HG02610 (cell line): ENCODE measurements at regions not wholly inside any gene's neighbourhood (a gene's known extent, or its start where the extent isn't known, plus 50 kb on each side); places are given as distances from the start of the nearest gene placed in this dataset.
A peak's percentile ranks its signal among the peaks of the same experiment; 100 is the strongest.

ENCODE experiments used
- ATAC-seq: cut with Tn5 transposase; IDR thresholded peaks from one replicate; pipeline ENCODE4 v1.9.1; 2021; ENCODE audit warnings: mild to moderate bottlenecking, moderate library complexity; ENCODE audit not compliant: unreplicated experiment

DNA sequence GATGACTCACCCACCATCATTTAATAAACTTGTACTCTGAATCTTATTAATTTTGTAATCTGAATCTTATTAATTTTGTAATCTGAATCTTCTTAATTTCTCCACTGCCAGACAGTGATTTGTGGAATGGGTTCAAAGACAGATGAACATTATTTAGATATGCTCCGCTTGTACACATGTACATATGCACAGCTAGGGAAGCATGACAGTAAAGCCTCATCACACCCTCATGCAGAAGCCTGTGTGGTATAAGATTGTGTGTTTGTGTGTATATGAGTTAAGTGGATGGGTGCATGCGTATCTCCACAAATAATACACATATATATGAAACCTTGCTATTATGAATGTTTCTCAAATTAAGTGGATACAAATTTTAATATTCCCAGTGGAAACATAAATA is 318.5 kb upstream of the SFRP2 start:
- no peak for ATAC-seq

DNA sequence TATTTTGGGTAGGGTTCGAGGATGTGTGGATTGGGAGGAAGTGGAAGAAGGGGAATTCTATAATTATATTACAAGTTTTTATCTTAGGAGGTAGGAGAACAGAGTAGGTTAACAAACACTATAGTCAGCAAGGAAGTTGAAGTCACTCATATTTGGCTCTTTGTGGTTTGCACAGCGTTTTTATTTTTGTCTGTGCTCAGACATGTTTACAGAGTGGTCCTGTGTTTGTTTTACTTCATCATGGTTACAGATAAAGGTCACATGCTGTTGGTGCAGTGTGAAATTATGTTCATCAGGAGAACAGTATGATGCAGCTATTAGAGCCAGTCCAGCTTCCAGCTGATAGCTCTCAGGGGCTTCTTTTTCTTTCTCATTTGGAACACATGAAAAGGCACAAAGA is 299.9 kb upstream of the SFRP2 start:
- no peak for ATAC-seq

DNA sequence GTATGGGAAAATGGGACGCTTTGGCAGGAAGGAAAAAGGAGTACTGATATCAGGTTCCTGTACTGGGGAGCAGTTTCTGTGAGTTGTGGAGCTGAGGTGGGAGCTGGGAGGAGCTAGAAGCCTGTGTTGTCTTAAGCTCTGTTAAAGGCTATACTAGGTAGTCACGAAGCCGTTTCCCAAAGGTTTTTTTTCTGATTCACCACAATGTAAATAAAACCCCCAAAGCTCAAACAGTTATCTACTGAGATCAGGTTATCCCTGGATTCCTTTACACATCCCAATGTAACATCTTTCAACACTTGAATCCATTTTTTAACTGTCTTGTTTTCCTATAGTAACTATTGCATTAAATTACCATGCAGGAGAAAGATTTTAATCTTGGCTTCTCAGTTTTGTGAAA is 297.4 kb upstream of the SFRP2 start:
- no peak for ATAC-seq

DNA sequence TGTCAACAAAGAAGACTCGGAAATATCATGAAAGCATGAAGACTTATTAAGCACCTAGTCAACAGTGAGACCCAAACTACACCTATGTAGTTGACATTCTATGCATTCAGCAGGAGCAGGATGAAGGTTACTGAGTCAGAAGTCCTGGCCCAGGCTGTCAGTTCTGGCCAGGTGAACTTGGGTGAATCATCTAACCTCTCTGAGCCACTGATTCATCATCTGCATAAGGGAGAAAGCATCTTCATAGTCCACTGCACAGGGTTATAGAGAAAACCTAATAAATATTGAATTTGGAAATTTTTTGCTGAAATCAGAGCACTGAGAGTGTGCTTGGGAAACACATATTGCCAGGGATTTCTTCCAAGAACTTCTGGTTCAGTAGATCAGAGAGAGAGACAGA is 296.0 kb upstream of the SFRP2 start:
- no peak for ATAC-seq

DNA sequence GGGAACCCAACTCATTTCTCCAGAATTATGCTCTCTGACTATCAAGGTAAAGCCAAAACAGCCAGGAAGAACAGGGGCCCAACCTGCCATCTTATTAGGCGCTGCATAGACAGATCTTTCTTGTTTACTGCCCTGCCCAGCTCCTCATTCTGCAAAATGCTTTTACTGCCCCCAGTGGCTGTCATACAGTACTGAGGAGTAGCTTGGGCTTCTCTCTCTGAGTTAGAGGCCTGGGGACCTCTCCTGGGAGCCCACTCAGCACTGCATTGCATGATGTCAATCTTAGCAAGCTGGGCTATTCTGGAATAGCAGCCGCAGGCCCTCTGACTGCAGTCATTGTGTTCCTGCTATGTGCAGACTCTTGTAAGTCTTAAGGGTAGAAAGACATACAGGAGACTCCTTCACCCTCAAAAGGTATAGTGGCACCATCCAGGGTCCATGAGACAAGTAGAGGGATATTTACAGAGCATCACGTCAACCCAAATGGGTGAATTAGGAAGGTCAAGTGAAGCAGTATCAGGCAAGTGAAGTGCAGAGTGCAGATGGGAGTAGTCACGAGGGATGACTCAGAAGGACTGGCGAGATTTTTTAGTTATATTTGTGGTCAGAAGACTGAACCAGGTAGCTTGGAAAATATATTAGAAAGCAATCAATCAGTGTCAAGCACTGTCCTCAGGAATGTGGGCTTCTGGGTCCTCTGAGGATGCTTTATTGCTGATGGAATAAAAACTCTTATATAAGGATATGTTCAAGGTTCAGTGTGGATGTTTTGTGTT is 294.1 kb upstream of the SFRP2 start:
- peak; percentile 40 for ATAC-seq

DNA sequence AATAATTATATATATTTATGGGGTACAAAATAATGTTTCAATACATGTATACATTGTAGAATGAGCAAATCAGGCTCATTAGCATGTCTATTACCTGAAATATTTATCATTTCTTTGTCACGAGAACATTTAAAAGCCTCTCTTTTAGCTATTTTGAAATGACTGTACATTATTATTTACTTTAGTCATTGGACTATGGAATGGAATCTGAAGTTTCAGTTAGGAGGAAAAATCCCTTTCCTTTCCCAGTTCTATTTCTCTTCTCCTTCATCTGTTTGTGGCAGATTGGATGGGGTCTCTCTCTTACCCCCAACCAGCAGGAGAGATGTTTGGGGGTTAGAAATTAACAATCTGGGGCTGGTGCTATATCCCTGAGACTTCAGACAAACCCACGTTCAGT is 292.5 kb upstream of the SFRP2 start:
- no peak for ATAC-seq

DNA sequence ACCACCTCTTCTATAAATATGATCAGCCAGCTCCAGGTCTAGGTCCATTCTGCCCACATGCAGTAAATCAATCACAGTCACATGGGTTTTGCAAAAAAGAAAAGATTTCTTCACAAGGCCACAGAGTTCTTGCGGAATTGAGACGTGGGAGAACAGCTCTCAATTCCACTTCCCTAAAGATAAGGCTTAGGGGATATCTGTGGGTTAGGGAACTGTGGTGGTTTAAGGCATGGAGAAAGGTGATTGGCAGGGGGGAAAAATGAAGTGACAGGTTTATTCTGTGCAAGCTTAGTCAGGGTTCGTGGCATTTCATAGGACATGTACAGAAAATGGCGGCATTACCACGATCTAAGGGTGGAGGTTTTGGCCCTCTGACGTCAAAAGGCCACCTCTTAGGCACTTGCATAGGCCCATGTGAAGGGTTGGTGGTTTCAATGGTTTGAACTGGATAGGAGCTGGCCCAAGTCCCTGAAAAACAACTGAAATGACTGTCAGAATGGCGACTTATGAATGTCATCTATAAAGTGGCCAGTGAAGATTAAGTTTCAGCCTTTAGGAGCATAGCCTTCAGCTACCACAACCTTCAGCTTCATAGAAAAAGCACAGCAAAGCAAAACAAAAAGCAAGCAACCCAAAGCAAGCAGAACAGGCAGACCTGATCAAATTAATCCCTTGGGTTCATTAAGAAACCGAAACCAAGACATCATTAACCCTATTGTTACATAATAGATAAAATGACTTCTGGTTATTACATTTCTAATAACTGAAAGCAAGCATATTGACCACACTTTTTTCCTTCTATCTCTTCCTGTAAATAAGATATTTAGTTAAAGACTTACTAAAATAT is 289.8 kb upstream of the SFRP2 start:
- ATAC-seq, result no peak

DNA sequence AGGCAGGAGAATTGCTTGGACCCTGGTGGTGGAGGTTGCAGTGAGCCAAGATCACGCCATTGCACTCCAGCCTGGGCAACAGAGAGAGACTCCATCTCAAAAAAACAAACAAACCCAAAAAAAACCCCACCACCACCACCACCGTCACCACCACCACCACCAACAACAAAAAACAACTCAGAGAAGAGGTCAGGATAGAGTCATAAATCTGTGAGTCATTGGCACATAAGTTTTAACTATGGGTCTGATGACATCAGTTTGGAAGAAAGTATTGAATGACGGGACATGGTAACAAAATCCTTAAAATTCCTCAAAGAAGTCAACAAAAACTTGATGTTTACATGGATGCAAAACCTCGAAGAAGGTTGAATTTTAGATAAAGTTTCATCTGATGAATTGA is 288.0 kb upstream of the SFRP2 start:
- ATAC-seq, result no peak

DNA sequence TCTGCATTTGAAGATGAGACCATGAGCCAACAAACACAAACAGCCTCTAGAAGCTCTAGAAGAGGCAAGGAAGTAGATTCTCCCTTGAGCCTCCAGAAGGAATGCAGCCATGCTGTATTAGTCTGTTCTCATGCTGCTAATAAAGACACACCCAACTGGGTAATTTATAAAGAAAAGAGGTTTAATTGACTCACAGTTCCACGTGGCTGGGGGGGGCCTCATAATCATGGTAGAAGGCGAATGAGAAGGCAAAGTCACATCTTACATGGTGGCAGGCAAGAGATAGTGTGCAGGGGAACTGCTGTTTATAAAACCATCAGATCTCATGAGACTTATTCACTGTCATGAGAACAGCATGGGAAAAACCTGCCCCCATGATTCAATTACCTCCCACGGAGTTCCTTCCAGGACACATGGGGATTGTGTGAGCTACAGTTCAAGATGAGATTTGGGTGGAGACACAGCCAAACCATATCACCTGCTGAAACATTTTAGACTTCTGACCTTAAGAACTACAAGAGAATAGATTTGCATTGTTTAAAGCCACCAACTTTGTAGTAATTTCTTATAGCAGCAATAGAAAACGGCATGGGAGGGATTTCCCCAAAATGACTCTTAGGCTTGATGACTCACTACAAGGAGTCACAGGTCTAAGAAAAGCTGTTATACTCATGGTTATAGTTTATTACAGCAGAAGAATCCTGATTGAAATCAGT is 284.4 kb upstream of the SFRP2 start:
- peak; percentile 87 for ATAC-seq

DNA sequence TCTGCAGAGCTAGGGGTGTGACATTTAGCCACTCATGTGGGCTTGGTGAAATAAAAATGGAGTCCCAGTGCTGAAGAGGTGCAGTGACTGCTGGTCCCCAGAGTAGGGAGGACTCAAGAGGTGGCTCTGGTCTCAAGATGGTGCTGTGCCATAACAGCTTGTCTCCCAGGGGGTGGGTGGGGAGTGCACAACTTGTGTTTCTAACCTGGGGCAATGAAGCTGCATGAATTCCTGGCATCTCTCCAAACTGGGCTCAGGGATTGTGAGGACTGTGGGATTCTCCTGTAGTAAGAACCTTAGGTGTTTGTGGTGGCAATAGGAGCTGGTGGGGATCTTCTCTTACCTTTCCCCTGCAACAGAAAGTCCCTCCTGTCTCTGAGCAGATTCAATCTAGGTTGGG is 278.9 kb upstream of the SFRP2 start:
- ATAC-seq, result no peak

DNA sequence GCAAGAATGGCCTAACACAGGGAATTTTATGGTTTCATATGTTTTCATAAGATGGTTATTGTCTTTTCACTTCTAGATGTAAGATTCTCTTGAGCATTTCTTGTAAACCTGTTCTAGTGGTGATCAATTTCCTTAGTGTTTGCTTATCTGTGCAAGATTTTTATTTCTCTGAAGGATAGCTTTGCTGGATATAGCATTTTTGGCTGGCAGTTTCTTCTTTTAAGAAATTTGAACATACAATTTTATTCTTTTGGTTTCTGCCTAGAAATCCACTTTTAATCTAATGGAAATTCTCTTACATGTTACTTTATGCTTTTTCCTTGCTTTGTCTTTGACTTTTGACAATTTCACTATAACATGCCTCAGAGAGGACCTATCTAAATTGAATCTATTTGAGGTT is 276.5 kb upstream of the SFRP2 start:
- ATAC-seq, result no peak

DNA sequence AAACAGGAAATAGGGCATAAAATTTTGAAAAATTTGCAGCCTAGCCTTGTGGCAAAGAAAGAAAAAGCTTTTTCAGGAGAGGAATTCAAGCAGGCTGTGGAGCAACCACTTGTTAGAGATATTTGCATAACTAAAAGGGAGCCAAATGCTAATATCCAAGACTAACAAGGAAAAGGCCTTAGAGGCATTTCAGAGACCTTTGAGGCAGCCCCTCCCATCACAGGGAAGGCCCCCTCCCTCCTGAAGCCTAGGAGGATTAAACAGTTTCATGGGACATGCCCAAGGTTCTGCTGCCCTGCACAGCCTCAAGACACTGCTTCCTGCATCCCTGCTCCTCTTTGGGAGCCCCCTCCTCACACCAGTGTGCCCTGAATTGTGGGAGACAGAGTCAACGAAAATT is 275.4 kb upstream of the SFRP2 start:
- no peak for ATAC-seq

DNA sequence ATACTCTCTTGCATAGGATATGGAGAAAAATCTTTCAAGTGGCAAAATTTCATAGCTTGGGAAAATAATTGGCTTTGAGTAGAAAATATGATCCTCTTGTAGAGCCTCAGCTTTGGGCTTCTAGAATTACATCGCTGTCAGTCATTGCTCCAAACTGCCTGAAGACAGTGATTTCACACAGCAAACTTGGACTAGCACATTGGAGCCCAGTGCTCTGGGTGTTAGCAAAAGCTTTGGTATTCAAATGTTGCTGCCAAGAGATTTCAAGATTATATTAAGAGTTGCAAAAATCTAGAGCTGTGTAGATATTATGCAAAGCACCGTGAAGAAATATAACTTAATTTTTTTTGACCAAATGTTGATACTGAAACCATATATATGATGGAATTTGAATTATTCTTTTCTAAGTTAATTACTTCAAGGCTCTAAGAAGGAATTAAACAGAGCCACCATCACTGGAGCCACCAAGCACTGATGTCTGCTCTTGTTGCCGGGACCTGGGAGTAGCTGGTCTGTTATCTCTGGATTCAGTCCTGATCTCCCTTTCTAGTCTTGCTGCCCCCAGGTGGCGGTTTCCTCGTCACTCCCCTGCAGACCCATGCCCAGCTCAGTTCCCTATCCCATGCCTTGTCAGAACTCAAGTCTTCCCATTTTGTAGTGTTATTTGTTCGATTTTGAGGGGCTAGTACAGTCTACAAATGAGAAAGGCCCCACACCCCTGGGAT is 260.7 kb upstream of the SFRP2 start:
- no peak for ATAC-seq

DNA sequence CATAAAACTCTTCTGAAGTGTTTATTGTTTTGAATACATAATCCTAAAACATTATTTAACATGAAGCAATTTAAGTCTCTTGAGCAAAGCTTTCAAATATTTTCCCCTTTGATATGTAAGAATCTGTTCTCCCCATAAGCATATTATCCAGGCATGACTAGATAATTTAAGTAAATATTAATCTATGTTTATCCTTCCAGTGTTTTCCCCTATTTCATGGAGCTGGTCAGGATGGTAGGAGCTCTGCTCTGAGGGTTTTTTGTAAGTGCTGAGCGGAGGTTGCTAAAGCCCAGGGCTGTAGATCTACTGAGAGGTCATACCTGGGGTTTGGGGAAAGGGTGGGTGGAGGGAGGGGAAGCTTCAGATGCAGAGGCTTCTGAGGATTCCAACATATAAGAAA is 258.9 kb upstream of the SFRP2 start:
- ATAC-seq, result no peak

DNA sequence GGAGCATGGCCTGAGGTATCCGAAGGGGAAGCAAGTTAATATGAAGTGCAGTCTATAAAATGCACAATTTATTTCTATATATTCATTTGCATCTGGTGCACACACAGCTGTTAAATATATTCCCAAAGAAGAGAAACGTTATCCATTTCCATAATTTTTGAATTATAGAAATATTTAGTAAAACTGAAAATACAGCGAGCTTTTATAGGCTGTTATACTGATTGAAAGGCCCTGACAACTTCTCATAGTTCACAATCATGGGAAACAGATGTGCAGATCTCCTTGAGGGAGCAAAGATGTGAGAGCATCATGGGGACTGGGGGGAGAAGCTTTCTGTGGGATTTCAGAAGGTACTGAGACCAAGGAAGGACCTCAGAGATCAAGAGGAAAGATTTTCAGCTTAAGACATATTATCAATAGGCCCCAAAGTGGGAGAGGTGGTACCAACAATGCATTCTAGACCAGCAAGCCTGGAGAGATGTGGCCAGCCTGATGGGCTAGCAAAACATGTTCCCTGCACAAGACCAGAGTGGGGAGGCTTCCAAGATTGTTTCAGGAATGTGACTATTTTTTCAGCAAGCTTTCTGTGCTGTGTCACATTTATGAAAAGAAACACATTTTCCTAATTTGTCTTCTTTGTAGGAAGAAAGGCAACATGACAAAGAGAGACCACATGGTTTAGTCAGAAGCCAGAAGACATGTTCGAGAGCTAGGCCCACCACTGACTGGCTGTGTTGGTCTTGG is 256.0 kb upstream of the SFRP2 start:
- no peak for ATAC-seq

DNA sequence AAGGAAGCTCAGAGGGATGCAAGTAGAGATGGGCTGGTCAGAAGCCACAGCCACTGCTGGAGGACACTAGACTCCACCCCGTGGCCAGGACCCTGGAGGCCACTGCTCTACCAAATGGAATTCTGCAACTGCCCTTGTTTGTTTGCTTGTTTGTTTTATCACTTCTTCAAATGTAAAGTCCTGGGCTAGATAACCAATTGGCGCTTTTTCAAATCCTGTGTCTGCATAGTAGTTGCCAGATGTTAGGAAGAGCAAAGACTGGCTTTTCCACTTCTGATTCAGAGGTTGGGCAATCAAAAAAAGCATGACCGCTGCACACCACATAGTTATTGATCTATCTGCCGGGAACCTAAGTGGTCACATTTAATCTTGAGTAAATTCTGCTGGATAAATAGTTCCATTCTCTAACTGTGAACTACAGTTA is 255.2 kb upstream of the SFRP2 start:
- ATAC-seq, result no peak

DNA sequence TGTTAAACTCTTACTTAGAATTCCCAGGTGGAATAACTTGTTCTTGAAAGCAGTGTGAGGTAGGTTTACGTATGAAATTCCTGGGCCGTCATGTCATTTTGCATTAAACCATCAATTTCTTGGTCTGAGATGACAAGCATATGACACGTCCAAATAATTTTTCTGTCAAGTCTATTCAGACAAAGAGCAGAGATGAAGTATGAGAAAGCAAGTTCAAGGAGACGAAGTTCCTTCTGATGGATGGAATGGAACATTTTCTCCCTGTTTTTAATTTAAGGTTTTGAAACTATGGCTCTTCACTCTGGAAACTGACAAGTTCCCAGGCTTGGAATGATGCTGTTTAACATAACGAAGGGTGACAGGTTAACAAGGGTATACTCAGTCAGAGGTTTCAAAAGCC is 252.8 kb upstream of the SFRP2 start:
- no peak for ATAC-seq

DNA sequence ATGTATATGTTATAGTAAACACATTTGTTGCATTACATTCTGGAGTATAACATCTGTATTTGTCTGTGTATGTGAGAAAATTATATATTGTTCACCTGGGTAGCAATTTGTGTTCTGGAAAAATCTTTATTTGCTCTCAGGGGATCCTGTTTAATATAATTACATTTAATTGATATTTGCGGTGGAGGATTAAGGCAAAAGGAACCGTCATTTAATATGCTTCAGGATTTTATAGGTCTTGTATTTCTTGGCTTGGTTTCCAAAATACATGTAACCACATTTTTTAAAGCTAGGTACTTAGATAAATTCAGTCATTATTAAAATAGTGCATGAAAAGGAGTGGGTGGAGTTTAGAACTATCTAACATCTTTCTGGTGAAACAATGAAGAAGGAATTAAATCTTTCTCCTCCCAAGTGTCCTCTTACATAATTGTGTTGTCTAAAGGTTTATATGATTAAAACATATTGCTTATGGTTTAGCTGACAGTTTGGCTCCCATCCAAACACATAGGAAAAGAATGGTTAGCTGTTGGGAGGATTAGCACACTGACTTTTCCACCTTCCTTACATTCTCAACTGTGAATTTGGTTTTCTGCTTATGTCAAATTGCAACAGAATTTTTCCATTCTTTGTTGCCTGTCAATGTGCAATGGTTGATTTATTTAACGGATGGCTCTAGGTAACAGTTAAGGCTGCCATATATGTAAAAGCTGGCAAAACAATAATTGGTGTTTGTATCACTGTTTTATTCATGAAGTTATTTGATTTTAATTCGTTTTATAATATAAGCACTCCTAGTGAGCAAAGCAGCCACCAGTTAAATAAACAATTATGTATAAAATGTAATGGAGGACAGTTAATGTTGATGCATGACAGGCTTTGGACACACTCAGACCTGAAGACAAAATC is 250.8 kb upstream of the SFRP2 start:
- ATAC-seq, result no peak

DNA sequence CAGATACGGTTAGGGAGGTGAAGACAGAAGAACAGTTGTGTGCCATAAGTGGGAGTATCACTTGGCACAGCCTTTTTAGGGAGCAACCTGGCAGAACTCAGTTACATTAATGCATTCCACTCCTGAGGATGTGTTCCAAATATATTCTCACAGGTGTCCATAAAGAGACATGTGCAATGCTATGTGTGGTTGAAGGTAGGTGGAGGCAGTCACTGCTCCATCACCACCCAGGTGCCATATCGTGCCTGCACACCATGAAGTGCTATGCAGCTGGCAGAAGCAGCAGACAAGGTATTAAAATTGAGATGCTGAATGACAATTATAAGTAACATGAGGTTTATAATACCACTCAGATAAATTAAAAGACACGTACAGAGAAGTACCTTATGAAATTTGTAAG is 248.0 kb upstream of the SFRP2 start:
- no peak for ATAC-seq
